GM23248 (cell line): ENCODE measurements at regions not wholly inside any gene's neighbourhood (a gene's known extent, or its start where the extent isn't known, plus 50 kb on each side); places are given as distances from the start of the nearest gene placed in this dataset.

ENCODE experiments used
- DNase-seq: peaks from one replicate; pipeline ENCODE4 v3.0.0-alpha.2; 2015
- H2AFZ ChIP-seq: fragments of 200-600 bp; sonication (generic); 2 replicates; pipeline ENCODE4 v1.6.1; 2016; ENCODE audit warnings: antibody characterized with exemption
- H3F3A ChIP-seq: fragments of 200-600 bp; sonication (generic); 2 replicates; pipeline ENCODE4 v1.6.1; 2016; ENCODE audit warnings: mild to moderate bottlenecking, antibody characterized with exemption, mixed run types; ENCODE audit not compliant: insufficient read depth
- H3K27ac ChIP-seq: fragments of 200-600 bp; sonication (generic); 2 replicates; pipeline ENCODE4 v1.5.1; 2016; ENCODE audit warnings: mild to moderate bottlenecking
- H3K27me3 ChIP-seq: fragments of 200-600 bp; sonication (generic); replicated peaks from 2 replicates; pipeline ENCODE4 v1.6.1; 2016; ENCODE audit warnings: mild to moderate bottlenecking; ENCODE audit not compliant: insufficient read depth
- H3K36me3 ChIP-seq: fragments of 200-600 bp; sonication (generic); 2 replicates; pipeline ENCODE4 v1.6.1; 2016; ENCODE audit warnings: low read depth, mild to moderate bottlenecking
- H3K4me1 ChIP-seq: fragments of 200-600 bp; sonication (generic); 2 replicates; pipeline ENCODE4 v1.6.1; 2016; ENCODE audit warnings: mild to moderate bottlenecking; ENCODE audit not compliant: insufficient read depth
- H3K4me2 ChIP-seq: fragments of 200-600 bp; sonication (generic); one replicate; pipeline ENCODE4 v1.6.1; 2016; ENCODE audit warnings: mild to moderate bottlenecking; ENCODE audit not compliant: unreplicated experiment
- H3K4me3 ChIP-seq: fragments of 200-600 bp; sonication (generic); 2 replicates; pipeline ENCODE4 v1.5.1; 2016; ENCODE audit warnings: mild to moderate bottlenecking
- H3K79me2 ChIP-seq: fragments of 200-600 bp; sonication (generic); 2 replicates; pipeline ENCODE4 v1.6.1; 2016; ENCODE audit warnings: mild to moderate bottlenecking; ENCODE audit not compliant: insufficient read depth
- H3K9ac ChIP-seq: fragments of 200-600 bp; sonication (generic); 2 replicates; pipeline ENCODE4 v1.6.1; 2016; ENCODE audit warnings: mild to moderate bottlenecking
- H3K9me2 ChIP-seq: fragments of 200-600 bp; sonication (generic); 2 replicates; pipeline ENCODE4 v1.6.1; 2016; ENCODE audit warnings: mixed run types, mild to moderate bottlenecking, moderate library complexity; ENCODE audit not compliant: insufficient read depth
- H3K9me3 ChIP-seq: fragments of 200-600 bp; sonication (generic); one replicate; pipeline ENCODE4 v1.6.1; 2017; ENCODE audit warnings: low read depth
- H4K20me1 ChIP-seq: fragments of 200-600 bp; sonication (generic); 2 replicates; pipeline ENCODE4 v1.6.0; 2016; ENCODE audit not compliant: insufficient read depth
- EZH2 ChIP-seq: fragments of 200-600 bp; sonication (generic); IDR thresholded peaks from 2 replicates; pipeline ENCODE4 v1.6.1; 2018; ENCODE audit warnings: antibody characterized with exemption, mild to moderate bottlenecking; ENCODE audit not compliant: insufficient read depth, poor library complexity, severe bottlenecking
- EZH2phosphoT487 ChIP-seq: fragments of 200-600 bp; sonication (generic); IDR thresholded peaks from 2 replicates; pipeline ENCODE4 v1.6.1; 2018; ENCODE audit warnings: antibody characterized with exemption, moderate library complexity, mild to moderate bottlenecking, low read depth; ENCODE audit not compliant: insufficient read depth
- WGBS, 2 experiments: methylation state at CpG; one replicate each; pipeline ENCODE4 v1.1.6; 2015 to 2017; ENCODE audit warnings: low lambda C conversion rate in 2 of 2, low coverage in 1 of 2; ENCODE audit errors: missing lambda C conversion rate in 2 of 2; 5-methylcytosine and 5-hydroxymethylcytosine counted together
- in situ Hi-C: fragments of 300-500 bp; cut with MboI; formaldehyde crosslinking; loops from 2 replicates; pipeline ENCODE4 v1.15.0; 2020

GRCh38 chr13:90020536-90021070 lies 1326.9 kb upstream of the MIR17HG start:
- DNase-seq: no peak
- Histone ChIP-seq H3K4me3 (no peak overlapping the region), H3K4me1 (no peaks in the 10 kb centered on the region), H4K20me1 (no peaks in the 10 kb centered on the region), H3K27ac (no peak overlapping the region), H3K4me2 (no peak overlapping the region), H3K9ac (no peak overlapping the region), H3K79me2 (no peaks in the 10 kb centered on the region), H3K36me3 (no peaks in the 10 kb centered on the region), H2AFZ (no peak overlapping the region), H3K9me2 (no peaks in the 10 kb centered on the region; the same call in 1 of the 2 replicates), H3K9me3 (no peaks in the 10 kb centered on the region), H3F3A (no peaks in the 10 kb centered on the region), H3K27me3 (no peaks in the 10 kb centered on the region)
- no peak for TF ChIP-seq EZH2
- in situ Hi-C loops: no loop called here
- 45 to 46% methylated on average over 3 of the region's 3 CpGs for WGBS, 2 experiments

- Histone ChIP-seq H3K27ac (no peak overlapping the region), H3K4me3 (no peak overlapping the region), H3K9me3 (no peaks in the 10 kb centered on the region), H3F3A (no peaks in the 10 kb centered on the region), H3K9me2 (no peaks in the 10 kb centered on the region), H4K20me1 (no peaks in the 10 kb centered on the region), H3K27me3 (no peaks in the 10 kb centered on the region), H3K36me3 (no peaks in the 10 kb centered on the region), H3K9ac (no peak overlapping the region), H2AFZ (no peak overlapping the region), H3K4me1 (no peaks in the 10 kb centered on the region), H3K4me2 (no peak overlapping the region), H3K79me2 (no peaks in the 10 kb centered on the region)
- TF ChIP-seq EZH2phosphoT487 (no peak), EZH2 (no peak)
- no peak for DNase-seq
- in situ Hi-C loops: no loop called here
Observed at GRCh38 chr13:90027409-90027808, 1320.1 kb upstream of the MIR17HG start.

GRCh38 chr13:90032313-90032712 lies 1315.2 kb upstream of the MIR17HG start:
- H3K79me2 ChIP-seq: no peaks in the 10 kb centered on the region
- H3K27me3 ChIP-seq: no peaks in the 10 kb centered on the region
- 47 to 50% methylated on average over 5 of the region's 5 CpGs for WGBS, 2 experiments
- H2AFZ ChIP-seq: no peak overlapping the region
- no peaks in the 10 kb centered on the region for H3K4me1 ChIP-seq
- H3F3A ChIP-seq: no peaks in the 10 kb centered on the region
- no peaks in the 10 kb centered on the region for H3K9me2 ChIP-seq
- no peaks in the 10 kb centered on the region for H3K9me3 ChIP-seq
- H3K4me3 ChIP-seq: no peak overlapping the region
- no peak overlapping the region for H3K4me2 ChIP-seq
- no peak overlapping the region for H3K9ac ChIP-seq
- TF ChIP-seq EZH2phosphoT487 (no peak), EZH2 (no peak)
- no peaks in the 10 kb centered on the region for H3K36me3 ChIP-seq
- no peak overlapping the region for H3K27ac ChIP-seq
- in situ Hi-C loops: no loop called here
- no peak for DNase-seq
- H4K20me1 ChIP-seq: no peaks in the 10 kb centered on the region

DNA sequence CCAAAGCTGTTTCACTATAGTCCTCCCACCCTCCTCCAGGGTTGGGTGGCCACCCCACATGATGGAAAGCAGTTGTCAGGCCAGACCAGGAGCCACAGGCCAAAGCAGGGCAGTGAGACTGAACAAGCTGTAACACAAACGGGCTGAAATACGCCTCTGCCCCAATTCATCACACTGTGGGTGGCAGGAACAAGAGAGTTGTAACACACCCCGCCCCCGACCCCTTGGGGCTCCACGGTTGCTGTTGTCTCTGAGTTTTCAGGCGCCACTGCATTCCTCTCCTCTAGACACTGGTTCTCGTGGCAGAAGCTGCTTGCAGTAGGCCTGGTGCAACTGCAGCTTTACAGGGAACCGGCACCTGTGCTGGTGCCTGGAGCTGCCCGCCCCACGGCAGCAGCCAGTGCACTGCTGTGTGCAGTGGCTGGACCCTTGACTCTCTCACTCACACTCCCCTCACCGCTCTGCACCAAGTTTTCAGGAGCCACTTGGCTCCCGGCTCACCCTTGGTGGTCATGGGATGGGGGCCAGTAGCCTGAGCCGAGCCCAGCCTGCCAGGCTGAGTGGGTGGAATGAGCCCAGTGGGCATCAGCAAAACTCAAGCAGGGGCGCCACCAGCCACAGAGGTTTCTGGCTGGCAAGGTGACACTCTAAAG lies 1314.5 kb upstream of the MIR17HG start:
- no peak for DNase-seq
- H3K4me3 ChIP-seq: no peak overlapping the region
- H3F3A ChIP-seq: no peaks in the 10 kb centered on the region
- no peak overlapping the region for H2AFZ ChIP-seq
- H3K79me2 ChIP-seq: no peaks in the 10 kb centered on the region
- H3K36me3 ChIP-seq: no peaks in the 10 kb centered on the region
- H4K20me1 ChIP-seq: no peaks in the 10 kb centered on the region
- no peak overlapping the region for H3K27ac ChIP-seq
- no peak overlapping the region for H3K9ac ChIP-seq
- H3K9me2 ChIP-seq: no peaks in the 10 kb centered on the region
- H3K9me3 ChIP-seq: no peaks in the 10 kb centered on the region
- no peaks in the 10 kb centered on the region for H3K27me3 ChIP-seq
- H3K4me1 ChIP-seq: no peaks in the 10 kb centered on the region
- H3K4me2 ChIP-seq: no peak overlapping the region
- no peak for TF ChIP-seq EZH2
- no peak for TF ChIP-seq EZH2phosphoT487
- 63 to 65% methylated on average over 14 of the region's 14 CpGs for WGBS, 2 experiments
- in situ Hi-C loops: no loop called here

GRCh38 chr13:90039516-90039915 lies 1308.0 kb upstream of the MIR17HG start:
- H4K20me1 ChIP-seq: no peaks in the 10 kb centered on the region
- no peak for DNase-seq
- H3K9ac ChIP-seq: no peak overlapping the region
- H3K4me3 ChIP-seq: no peak overlapping the region
- H3K4me1 ChIP-seq: no peaks in the 10 kb centered on the region
- no peak for TF ChIP-seq EZH2
- no peak for TF ChIP-seq EZH2phosphoT487
- no peak overlapping the region for H3K27ac ChIP-seq
- in situ Hi-C loops: no loop called here
- no peaks in the 10 kb centered on the region for H3K36me3 ChIP-seq
- no peaks in the 10 kb centered on the region for H3K9me2 ChIP-seq
- 62 to 63% methylated on average over 3 of the region's 3 CpGs for WGBS, 2 experiments
- no peaks in the 10 kb centered on the region for H3K27me3 ChIP-seq
- no peaks in the 10 kb centered on the region for H3K9me3 ChIP-seq
- no peak overlapping the region for H3K4me2 ChIP-seq
- no peaks in the 10 kb centered on the region for H3F3A ChIP-seq
- no peak overlapping the region for H2AFZ ChIP-seq
- no peaks in the 10 kb centered on the region for H3K79me2 ChIP-seq
